Ovary (tissue), 3 donors: ENCODE measurements at regions not wholly inside any gene's neighbourhood (a gene's known extent, or its start where the extent isn't known, plus 50 kb on each side); places are given as distances from the start of the nearest gene placed in this dataset.

Source experiments
- POLR2A ChIP-seq: fragments of 450-650 bp; IDR thresholded peaks from one replicate; pipeline ENCODE4 v1.6.1; 2017; ENCODE audit warnings: antibody characterized with exemption, mild to moderate bottlenecking, moderate library complexity
- TF ChIP-seq, protein P1 (sequence below), 3 donors: fragments of 450-650 bp in 2 of 3; fragments of 200-600 bp in 1 of 3; IDR thresholded peaks; one replicate each; pipeline versions ENCODE4 v1.5.1 to v1.8.0; 2016 to 2022; ENCODE audit warnings: antibody characterized with exemption in 3 of 3, mild to moderate bottlenecking in 1 of 3
- donor health status: DM: no; HTN: no; CAD: no.

DNA sequence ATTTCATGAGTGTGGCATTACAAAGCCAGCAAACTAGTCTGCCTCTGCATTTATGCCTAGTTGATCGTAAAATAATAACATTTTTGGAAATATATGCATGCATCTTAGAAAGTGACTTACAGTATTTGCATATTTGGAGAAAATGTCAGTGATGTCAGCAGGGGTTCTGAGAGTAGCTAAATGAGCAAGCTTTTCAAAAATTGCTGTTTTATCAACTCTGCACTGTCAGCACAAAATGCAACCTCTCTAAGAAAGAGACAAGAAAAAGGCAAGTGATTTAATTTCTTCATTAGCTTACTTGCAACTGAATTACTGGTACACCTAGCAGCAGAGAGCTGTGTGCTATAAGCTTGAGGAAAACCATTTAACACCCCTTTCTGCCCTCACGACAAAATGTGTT lies 632.5 kb upstream of the MMS22L start:
- TF ChIP-seq, protein P1, sequence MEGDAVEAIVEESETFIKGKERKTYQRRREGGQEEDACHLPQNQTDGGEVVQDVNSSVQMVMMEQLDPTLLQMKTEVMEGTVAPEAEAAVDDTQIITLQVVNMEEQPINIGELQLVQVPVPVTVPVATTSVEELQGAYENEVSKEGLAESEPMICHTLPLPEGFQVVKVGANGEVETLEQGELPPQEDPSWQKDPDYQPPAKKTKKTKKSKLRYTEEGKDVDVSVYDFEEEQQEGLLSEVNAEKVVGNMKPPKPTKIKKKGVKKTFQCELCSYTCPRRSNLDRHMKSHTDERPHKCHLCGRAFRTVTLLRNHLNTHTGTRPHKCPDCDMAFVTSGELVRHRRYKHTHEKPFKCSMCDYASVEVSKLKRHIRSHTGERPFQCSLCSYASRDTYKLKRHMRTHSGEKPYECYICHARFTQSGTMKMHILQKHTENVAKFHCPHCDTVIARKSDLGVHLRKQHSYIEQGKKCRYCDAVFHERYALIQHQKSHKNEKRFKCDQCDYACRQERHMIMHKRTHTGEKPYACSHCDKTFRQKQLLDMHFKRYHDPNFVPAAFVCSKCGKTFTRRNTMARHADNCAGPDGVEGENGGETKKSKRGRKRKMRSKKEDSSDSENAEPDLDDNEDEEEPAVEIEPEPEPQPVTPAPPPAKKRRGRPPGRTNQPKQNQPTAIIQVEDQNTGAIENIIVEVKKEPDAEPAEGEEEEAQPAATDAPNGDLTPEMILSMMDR (IDR thresholded peaks at IDR 0.05), result no peak
- no peak for TF ChIP-seq POLR2A
